ENCODE measurements at regions not wholly inside any gene's neighbourhood (a gene's known extent, or its start where the extent isn't known, plus 50 kb on each side); places are given as distances from the start of the nearest gene placed in this dataset.

GRCh38 chr4:188197566-188197965, 58.3 kb downstream of the TRIML1 start:
- no peak for DNase-seq

- no peak for DNase-seq
These were observed 59.9 kb downstream of the TRIML1 start for GRCh38 chr4:188198982-188199792.

GRCh38 chr4:188201851-188202250, 62.6 kb downstream of the TRIML1 start:
- no peak for DNase-seq

- no peak for DNase-seq
These were observed 67.5 kb downstream of the TRIML1 start for GRCh38 chr4:188206783-188207182.

GRCh38 chr4:188214861-188215260, 75.6 kb downstream of the TRIML1 start:
- no peak for DNase-seq

- DNase-seq: no peak
These were observed 79.2 kb downstream of the TRIML1 start for GRCh38 chr4:188218392-188218791.

GRCh38 chr4:188220006-188220405, 80.8 kb downstream of the TRIML1 start:
- no peak for DNase-seq

GRCh38 chr4:188221090-188221489, 81.8 kb downstream of the TRIML1 start:
- DNase-seq: no peak

- no peak for DNase-seq
These were observed 89.0 kb downstream of the TRIML1 start for GRCh38 chr4:188228279-188228678.

- no peak for DNase-seq
These were observed 93.2 kb downstream of the TRIML1 start for GRCh38 chr4:188232428-188232827.

- no peak for DNase-seq
These were observed 102.8 kb downstream of the TRIML1 start for GRCh38 chr4:188242041-188242440.

- DNase-seq: no peak
These were observed 106.4 kb downstream of the TRIML1 start for GRCh38 chr4:188245651-188246050.

GRCh38 chr4:188246488-188246887, 107.2 kb downstream of the TRIML1 start:
- no peak for DNase-seq

- DNase-seq: no peak
These were observed 115.0 kb downstream of the TRIML1 start for GRCh38 chr4:188254211-188254610.

GRCh38 chr4:188262464-188262863, 123.2 kb downstream of the TRIML1 start:
- no peak for DNase-seq

- DNase-seq: no peak
These were observed 124.1 kb downstream of the TRIML1 start for GRCh38 chr4:188263321-188263720.

- no peak for DNase-seq
These were observed 127.1 kb downstream of the TRIML1 start for GRCh38 chr4:188266386-188266785.

GRCh38 chr4:188268131-188268908, 129.1 kb downstream of the TRIML1 start:
- DNase-seq: no peak

- DNase-seq: no peak
These were observed 131.2 kb downstream of the TRIML1 start for GRCh38 chr4:188270273-188271069.

- DNase-seq: no peak
These were observed 136.4 kb downstream of the TRIML1 start for GRCh38 chr4:188275686-188276085.

- DNase-seq: no peak
These were observed 139.9 kb downstream of the TRIML1 start for GRCh38 chr4:188279184-188279583.

GRCh38 chr4:188282471-188283232, 143.4 kb downstream of the TRIML1 start:
- no peak for DNase-seq

Data from activated CD4-positive, alpha-beta T cell treated with anti-CD3 and anti-CD28 coated beads for 1 hour (primary cell).